Thoracic aorta (tissue), 2 donors: ENCODE measurements at regions not wholly inside any gene's neighbourhood (a gene's known extent, or its start where the extent isn't known, plus 50 kb on each side); places are given as distances from the start of the nearest gene placed in this dataset.

Experiments used
- ATAC-seq: fragments of 150-250 bp; one replicate; pipeline ENCODE4 v1.8.0; 2017; ENCODE audit warnings: low read depth; ENCODE audit not compliant: insufficient number of reproducible peaks, low FRiP score
- DNase-seq: peaks from one replicate; pipeline ENCODE4 v3.0.0-alpha.2; 2020; ENCODE audit warnings: low spot score
- H3K27ac ChIP-seq, 2 donors: fragments of 200-600 bp; sonication (generic); 1 replicate in 1 of 2; 2 replicates in 1 of 2; pipeline ENCODE4 v1.5.1; 2016; ENCODE audit warnings: mild to moderate bottlenecking in 2 of 2, moderate library complexity in 2 of 2
- H3K27me3 ChIP-seq: fragments of 200-600 bp; sonication (generic); replicated peaks from 2 replicates; pipeline ENCODE4 v1.6.0; 2016; ENCODE audit warnings: mild to moderate bottlenecking; ENCODE audit not compliant: insufficient read depth
- H3K36me3 ChIP-seq: fragments of 200-600 bp; sonication (generic); one replicate; pipeline ENCODE4 v1.5.1; 2016
- H3K4me1 ChIP-seq, 2 donors: fragments of 200-600 bp; sonication (generic); 1 replicate in 1 of 2; 2 replicates in 1 of 2; pipeline versions ENCODE4 v1.5.1 to v1.6.0; 2016; ENCODE audit warnings: low read depth in 2 of 2, mild to moderate bottlenecking in 1 of 2; ENCODE audit not compliant: control insufficient read depth in 1 of 2
- H3K4me3 ChIP-seq: fragments of 200-600 bp; sonication (generic); 2 replicates; pipeline ENCODE4 v1.5.1; 2016; ENCODE audit warnings: mild to moderate bottlenecking
- H3K9me3 ChIP-seq: fragments of 200-600 bp; sonication (generic); 2 replicates; pipeline ENCODE4 v1.5.1; 2016
- TF ChIP-seq, protein P1 (sequence below): fragments of 200-600 bp; sonication (generic); IDR thresholded peaks from one replicate; pipeline ENCODE4 v1.5.1; 2019; ENCODE audit warnings: antibody characterized with exemption

DNA sequence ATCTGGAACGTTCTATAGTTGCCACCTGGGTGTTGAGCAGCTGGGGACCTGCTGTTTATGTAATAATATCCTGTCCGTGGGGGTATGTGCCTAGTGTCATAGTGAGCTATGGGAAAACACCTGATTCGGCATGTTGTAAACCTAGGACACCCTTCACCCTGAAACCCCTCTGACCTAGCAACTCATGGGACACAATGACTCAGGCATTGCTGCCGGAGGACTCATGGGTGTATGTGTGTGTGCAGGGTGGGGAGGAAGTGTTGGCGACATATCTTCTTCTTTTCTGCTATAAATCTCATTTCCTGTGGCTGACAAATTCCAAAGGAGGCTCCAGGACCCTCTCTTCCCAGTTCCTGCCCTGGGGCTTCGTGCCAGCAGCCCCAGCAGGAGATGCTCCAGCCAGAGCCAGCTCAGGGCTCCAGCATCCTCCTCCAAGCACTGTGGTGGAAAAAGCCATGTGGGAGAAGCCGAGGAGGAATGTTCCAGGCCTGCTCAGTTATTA is 77.0 kb upstream of the PODXL start:
- H3K9me3 ChIP-seq, result no peaks in the 10 kb centered on the region
- H3K27me3 ChIP-seq, result no peaks in the 10 kb centered on the region
- peaks cover 0 to 17% of the 10 kb centered on the region in 2 donors for H3K4me1 ChIP-seq
- no peak for DNase-seq
- H3K36me3 ChIP-seq, result no peaks in the 10 kb centered on the region
- H3K27ac ChIP-seq, result no peak overlapping the region
- ATAC-seq, result no peak
- H3K4me3 ChIP-seq, result no peak overlapping the region
- TF ChIP-seq, protein P1, sequence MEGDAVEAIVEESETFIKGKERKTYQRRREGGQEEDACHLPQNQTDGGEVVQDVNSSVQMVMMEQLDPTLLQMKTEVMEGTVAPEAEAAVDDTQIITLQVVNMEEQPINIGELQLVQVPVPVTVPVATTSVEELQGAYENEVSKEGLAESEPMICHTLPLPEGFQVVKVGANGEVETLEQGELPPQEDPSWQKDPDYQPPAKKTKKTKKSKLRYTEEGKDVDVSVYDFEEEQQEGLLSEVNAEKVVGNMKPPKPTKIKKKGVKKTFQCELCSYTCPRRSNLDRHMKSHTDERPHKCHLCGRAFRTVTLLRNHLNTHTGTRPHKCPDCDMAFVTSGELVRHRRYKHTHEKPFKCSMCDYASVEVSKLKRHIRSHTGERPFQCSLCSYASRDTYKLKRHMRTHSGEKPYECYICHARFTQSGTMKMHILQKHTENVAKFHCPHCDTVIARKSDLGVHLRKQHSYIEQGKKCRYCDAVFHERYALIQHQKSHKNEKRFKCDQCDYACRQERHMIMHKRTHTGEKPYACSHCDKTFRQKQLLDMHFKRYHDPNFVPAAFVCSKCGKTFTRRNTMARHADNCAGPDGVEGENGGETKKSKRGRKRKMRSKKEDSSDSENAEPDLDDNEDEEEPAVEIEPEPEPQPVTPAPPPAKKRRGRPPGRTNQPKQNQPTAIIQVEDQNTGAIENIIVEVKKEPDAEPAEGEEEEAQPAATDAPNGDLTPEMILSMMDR, result no peak

DNA sequence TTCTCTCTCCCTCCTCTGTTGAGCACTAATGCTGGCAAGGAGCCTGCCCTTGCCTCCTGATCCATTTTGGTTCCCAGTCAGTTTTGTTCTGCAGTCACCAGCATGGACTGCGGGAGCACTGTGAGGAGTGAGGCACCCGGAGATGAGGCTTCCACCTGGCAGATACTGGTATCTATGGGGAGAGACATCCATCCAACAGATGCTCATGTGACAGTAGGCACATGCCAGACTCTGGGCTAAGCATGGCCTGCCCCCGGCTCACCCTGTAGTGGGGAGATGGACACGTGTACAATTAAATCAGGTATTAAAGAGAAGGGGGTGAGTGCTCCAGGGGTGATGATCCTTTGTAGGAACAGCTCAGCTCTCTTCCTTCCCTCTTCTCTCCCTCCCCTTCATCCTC is 74.0 kb upstream of the PODXL start:
- H3K36me3 ChIP-seq, result no peaks in the 10 kb centered on the region
- ATAC-seq, result no peak
- H3K27ac ChIP-seq, result no peak overlapping the region
- H3K4me3 ChIP-seq, result no peak overlapping the region
- no peaks in the 10 kb centered on the region for H3K27me3 ChIP-seq
- no peak for DNase-seq
- no peaks in the 10 kb centered on the region for H3K9me3 ChIP-seq
- TF ChIP-seq, protein P1, result no peak
- H3K4me1 ChIP-seq, result peaks cover 0 to 21% of the 10 kb centered on the region in 2 donors

DNA sequence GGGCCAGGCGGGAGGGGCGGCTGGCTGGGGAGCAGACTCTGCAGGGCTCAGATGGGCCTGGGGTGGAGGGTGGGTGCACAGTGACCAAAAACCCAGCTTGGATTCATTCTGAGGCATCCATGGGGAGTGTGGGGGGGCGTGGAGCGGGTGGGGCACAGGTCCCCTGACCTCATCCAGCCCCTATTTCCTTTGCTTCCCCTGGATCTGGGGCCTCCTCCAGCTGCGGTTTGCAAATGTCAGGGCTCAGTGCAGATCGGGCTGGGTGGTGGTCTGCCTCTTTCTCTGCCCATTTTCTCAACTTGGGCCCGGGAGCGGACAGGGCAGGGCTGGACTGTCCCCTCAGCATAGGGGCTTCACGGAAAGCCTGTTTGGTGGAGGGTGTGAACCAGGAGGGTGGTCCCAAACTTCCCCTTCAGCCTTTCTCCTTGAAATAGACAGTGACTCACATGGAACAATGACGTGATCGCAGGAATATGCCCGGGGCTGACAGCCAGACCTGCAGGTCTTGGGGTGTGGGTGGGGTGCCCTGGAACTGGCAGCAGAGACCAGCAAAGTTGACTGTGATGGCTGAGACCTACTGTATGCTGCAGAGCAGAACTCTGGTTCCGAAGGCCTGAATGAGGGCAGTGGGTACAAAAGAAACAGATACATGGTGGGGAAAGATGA is 72.9 kb upstream of the PODXL start:
- no peak overlapping the region for H3K27ac ChIP-seq
- TF ChIP-seq, protein P1, result no peak
- DNase-seq (no peak), ATAC-seq (no peak)
- H3K4me1 ChIP-seq, result peaks cover 0 to 21% of the 10 kb centered on the region in 2 donors
- H3K4me3 ChIP-seq, result no peak overlapping the region
- no peaks in the 10 kb centered on the region for H3K27me3 ChIP-seq
- H3K36me3 ChIP-seq, result no peaks in the 10 kb centered on the region
- H3K9me3 ChIP-seq, result no peaks in the 10 kb centered on the region

DNA sequence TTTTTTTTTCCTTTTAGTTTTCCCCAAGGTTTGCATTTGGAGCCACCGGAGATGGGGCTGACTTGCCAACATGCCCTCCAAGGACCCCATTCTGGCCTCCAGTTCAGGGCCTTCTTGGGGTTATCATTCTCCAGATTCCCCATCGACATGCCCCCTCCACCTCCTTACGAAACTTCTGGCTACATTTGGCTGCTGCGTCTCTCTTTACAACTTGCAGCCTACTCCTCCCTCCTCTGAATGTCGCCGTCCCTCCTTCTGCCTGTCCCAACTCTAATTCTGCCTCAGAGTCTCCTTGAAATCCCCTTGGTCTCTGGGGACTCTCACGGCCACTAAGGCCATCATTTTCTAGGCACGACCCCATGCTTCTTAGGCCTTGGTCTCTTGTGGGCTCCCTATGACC is 72.2 kb upstream of the PODXL start:
- H3K4me3 ChIP-seq, result no peak overlapping the region
- peaks cover 0 to 21% of the 10 kb centered on the region in 2 donors for H3K4me1 ChIP-seq
- no peaks in the 10 kb centered on the region for H3K9me3 ChIP-seq
- H3K36me3 ChIP-seq, result no peaks in the 10 kb centered on the region
- H3K27ac ChIP-seq, result no peak overlapping the region
- ATAC-seq, result no peak
- no peaks in the 10 kb centered on the region for H3K27me3 ChIP-seq
- no peak for DNase-seq
- TF ChIP-seq, protein P1, result no peak

DNA sequence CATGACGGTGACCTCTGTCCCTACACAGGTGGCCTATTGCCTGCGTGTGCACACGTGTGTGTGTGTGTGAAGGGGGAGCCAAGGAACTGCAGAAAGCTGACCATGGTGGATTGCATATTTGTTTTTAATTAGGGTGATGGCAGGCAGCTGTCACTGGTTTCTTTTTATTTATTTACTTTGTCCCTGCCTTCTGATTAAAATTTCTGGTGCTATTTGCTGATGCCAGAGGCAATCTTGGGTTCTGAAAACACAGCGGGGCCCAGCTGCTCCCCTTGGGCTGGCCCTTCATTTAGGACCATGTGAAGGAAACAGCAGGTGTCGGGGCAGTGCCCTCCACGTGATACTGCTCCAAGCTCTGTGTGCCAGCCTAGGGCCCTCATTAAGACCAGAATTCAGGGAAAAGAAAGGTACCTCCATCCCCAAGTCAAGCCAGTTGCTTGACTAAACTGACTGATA is 71.3 kb upstream of the PODXL start:
- Histone ChIP-seq H3K9me3 (no peaks in the 10 kb centered on the region), H3K4me3 (no peak overlapping the region), H3K4me1 (peaks cover 0 to 21% of the 10 kb centered on the region in 2 donors), H3K27ac (no peak overlapping the region), H3K27me3 (no peaks in the 10 kb centered on the region), H3K36me3 (no peaks in the 10 kb centered on the region)
- ATAC-seq (no peak), DNase-seq (no peak)
- TF ChIP-seq, protein P1, result no peak
